Neuronal stem cell (in vitro differentiated cells): ENCODE measurements at regions not wholly inside any gene's neighbourhood (a gene's known extent, or its start where the extent isn't known, plus 50 kb on each side); places are given as distances from the start of the nearest gene placed in this dataset.

Experiments
- DNase-seq: peaks from one replicate; pipeline ENCODE4 v3.0.0-alpha.2; 2013; ENCODE audit warnings: low spot score
- H2AFZ ChIP-seq: one replicate; pipeline ENCODE4 v1.6.1; 2013; ENCODE audit warnings: mild to moderate bottlenecking, low read length, inconsistent platforms
- H2AK5ac ChIP-seq: 2 replicates; pipeline ENCODE4 v1.6.1; 2013; ENCODE audit warnings: low read depth, mild to moderate bottlenecking, inconsistent platforms, low read length, moderate library complexity, mixed read lengths
- H2BK120ac ChIP-seq: 2 replicates; pipeline ENCODE4 v1.6.1; 2013; ENCODE audit warnings: low read depth, mild to moderate bottlenecking, inconsistent platforms, low read length, moderate library complexity, mixed read lengths
- H2BK12ac ChIP-seq: one replicate; pipeline ENCODE4 v1.6.1; 2013; ENCODE audit warnings: low read length, inconsistent platforms
- H2BK15ac ChIP-seq: 2 replicates; pipeline ENCODE4 v1.6.1; 2013; ENCODE audit warnings: mild to moderate bottlenecking, low read length, inconsistent platforms, mixed read lengths
- H2BK5ac ChIP-seq: one replicate; pipeline ENCODE4 v1.6.1; 2013; ENCODE audit warnings: inconsistent platforms, mild to moderate bottlenecking, low read length, moderate library complexity
- H3K14ac ChIP-seq: one replicate; pipeline ENCODE4 v1.6.1; 2013; ENCODE audit warnings: low read length, inconsistent platforms
- H3K18ac ChIP-seq: 2 replicates; pipeline ENCODE4 v1.6.1; 2013; ENCODE audit warnings: low read length, inconsistent platforms
- H3K23ac ChIP-seq: 2 replicates; pipeline ENCODE4 v1.6.1; 2013; ENCODE audit warnings: low read depth, mild to moderate bottlenecking, mixed read lengths, low read length, inconsistent platforms; ENCODE audit not compliant: poor library complexity
- H3K27ac ChIP-seq: replicated peaks from 3 replicates; pipeline ENCODE4 v1.5.1; 2013; ENCODE audit warnings: low read length, inconsistent platforms
- H3K27me3 ChIP-seq, 3 experiments: 2 replicates each; pipeline ENCODE4 v1.6.1; 2013; ENCODE audit warnings: low read length in 3 of 3, mild to moderate bottlenecking in 2 of 3, inconsistent platforms in 1 of 3, low read depth in 1 of 3, mixed read lengths in 1 of 3, moderate library complexity in 1 of 3; ENCODE audit not compliant: control insufficient read depth in 3 of 3, insufficient read depth in 3 of 3
- H3K36me3 ChIP-seq, 2 donors: replicated peaks in 1 of 2; 2 replicates each; pipeline ENCODE4 v1.6.1; 2013; ENCODE audit warnings: low read length in 2 of 2; ENCODE audit not compliant: control insufficient read depth in 2 of 2, insufficient read depth in 2 of 2
- H3K4ac ChIP-seq: 2 replicates; pipeline ENCODE4 v1.6.1; 2013; ENCODE audit warnings: inconsistent platforms, mild to moderate bottlenecking, low read length, moderate library complexity
- H3K4me1 ChIP-seq, 2 donors: 1 replicate in 1 of 2; 2 replicates in 1 of 2; pipeline ENCODE4 v1.6.1; 2013; ENCODE audit warnings: low read length in 2 of 2, low read depth in 1 of 2; ENCODE audit not compliant: control insufficient read depth in 2 of 2, insufficient read depth in 1 of 2
- H3K4me2 ChIP-seq: one replicate; pipeline ENCODE4 v1.6.1; 2013; ENCODE audit warnings: mild to moderate bottlenecking, low read length, inconsistent platforms; ENCODE audit not compliant: insufficient read depth, poor library complexity, severe bottlenecking
- H3K4me3 ChIP-seq, 2 donors: 2 replicates each; pipeline ENCODE4 v1.5.1; 2013; ENCODE audit warnings: low read length in 2 of 2, mild to moderate bottlenecking in 2 of 2, inconsistent platforms in 1 of 2, moderate library complexity in 1 of 2
- H3K79me1 ChIP-seq: one replicate; pipeline ENCODE4 v1.6.1; 2013; ENCODE audit warnings: low read depth, mild to moderate bottlenecking, inconsistent platforms, low read length, moderate library complexity
- H3K9ac ChIP-seq: one replicate; pipeline ENCODE4 v1.6.1; 2013; ENCODE audit warnings: mild to moderate bottlenecking, low read depth, low read length, inconsistent platforms; ENCODE audit not compliant: poor library complexity
- H3K9me3 ChIP-seq, 2 donors: replicated peaks in 1 of 2; 2 replicates each; pipeline versions ENCODE3 to v1.6.1; 2013; ENCODE audit warnings: low read length in 2 of 2, mild to moderate bottlenecking in 2 of 2, inconsistent platforms in 1 of 2, low read depth in 1 of 2, mixed read lengths in 1 of 2, moderate library complexity in 1 of 2; ENCODE audit not compliant: control insufficient read depth in 2 of 2, insufficient read depth in 1 of 2
- H4K8ac ChIP-seq: one replicate; pipeline ENCODE4 v1.6.1; 2013; ENCODE audit warnings: low read depth, mild to moderate bottlenecking, inconsistent platforms, low read length, moderate library complexity
- H4K91ac ChIP-seq: one replicate; pipeline ENCODE4 v1.6.1; 2013; ENCODE audit warnings: low read length, low read depth, mild to moderate bottlenecking, inconsistent platforms; ENCODE audit not compliant: poor library complexity
- WGBS, 2 donors: extraction: QIAGEN DNeasy Blood & Tissue Kit; methylation state at CpG; one replicate each; pipeline ENCODE4 v1.1.7; 2013; ENCODE audit warnings: missing lambda C conversion rate in 2 of 2, mixed read lengths in 1 of 2; ENCODE audit not compliant: insufficient read length in 2 of 2, insufficient replicate concordance in 1 of 2; ENCODE audit errors: extremely low coverage in 2 of 2; 5-methylcytosine and 5-hydroxymethylcytosine counted together

- Histone ChIP-seq H2AK5ac (no peak overlapping the region), H4K91ac (no peak overlapping the region), H3K23ac (no peak overlapping the region), H3K27ac (no peak overlapping the region), H3K18ac (no peak overlapping the region), H2BK12ac (no peak overlapping the region), H3K9me3 (no peaks in the 10 kb centered on the region), H2BK15ac (no peak overlapping the region), H3K4me3 (no peak overlapping the region), H3K4me2 (no peak overlapping the region), H3K4ac (no peak overlapping the region), H2AFZ (no peak overlapping the region), H2BK5ac (no peak overlapping the region), H3K79me1 (no peaks in the 10 kb centered on the region), H3K4me1 (no peaks in the 10 kb centered on the region), H2BK120ac (no peak overlapping the region), H3K27me3 (no peaks in the 10 kb centered on the region), H4K8ac (no peak overlapping the region), H3K36me3 (no peaks in the 10 kb centered on the region), H3K9ac (no peak overlapping the region), H3K14ac (no peak overlapping the region)
- no CpG with 5 or more reads among the region's 2 CpGs for WGBS, 2 donors
- no peak for DNase-seq
Measured at GRCh38 chr6:86273936-86274335, 631.2 kb upstream of the SYNCRIP start.

- no peaks in the 10 kb centered on the region for H3K27me3 ChIP-seq
- DNase-seq: no peak
- H3K4me1 ChIP-seq: no peaks in the 10 kb centered on the region
- no peak overlapping the region for H3K23ac ChIP-seq
- H3K36me3 ChIP-seq: no peaks in the 10 kb centered on the region
- H3K9ac ChIP-seq: no peak overlapping the region
- H3K9me3 ChIP-seq: no peaks in the 10 kb centered on the region
- H3K14ac ChIP-seq: no peak overlapping the region
- no peak overlapping the region for H3K18ac ChIP-seq
- H2BK120ac ChIP-seq: no peak overlapping the region
- H2AK5ac ChIP-seq: no peak overlapping the region
- no peak overlapping the region for H2AFZ ChIP-seq
- H2BK12ac ChIP-seq: no peak overlapping the region
- H2BK15ac ChIP-seq: no peak overlapping the region
- H3K4me3 ChIP-seq: no peak overlapping the region
- H3K27ac ChIP-seq: no peak overlapping the region
- WGBS, 2 donors: no CpG with 5 or more reads among the region's 4 CpGs
- no peak overlapping the region for H2BK5ac ChIP-seq
- H3K4me2 ChIP-seq: no peak overlapping the region
- no peaks in the 10 kb centered on the region for H3K79me1 ChIP-seq
- H4K8ac ChIP-seq: no peak overlapping the region
- H3K4ac ChIP-seq: no peak overlapping the region
- no peak overlapping the region for H4K91ac ChIP-seq
Measured at GRCh38 chr6:86256615-86257187, 614.0 kb upstream of the SYNCRIP start.

GRCh38 chr6:86255973-86256372 is 613.3 kb upstream of the SYNCRIP start:
- Histone ChIP-seq H3K27ac (no peak overlapping the region), H2BK120ac (no peak overlapping the region), H3K79me1 (no peaks in the 10 kb centered on the region), H3K4ac (no peak overlapping the region), H3K23ac (no peak overlapping the region), H3K14ac (no peak overlapping the region), H3K9me3 (no peaks in the 10 kb centered on the region), H2AK5ac (no peak overlapping the region), H3K27me3 (no peaks in the 10 kb centered on the region), H4K91ac (no peak overlapping the region), H3K18ac (no peak overlapping the region), H2BK15ac (no peak overlapping the region), H2BK5ac (no peak overlapping the region), H3K4me3 (no peak overlapping the region), H2BK12ac (no peak overlapping the region), H3K9ac (no peak overlapping the region), H3K36me3 (no peaks in the 10 kb centered on the region), H3K4me2 (no peak overlapping the region), H2AFZ (no peak overlapping the region), H3K4me1 (no peaks in the 10 kb centered on the region), H4K8ac (no peak overlapping the region)
- DNase-seq: no peak
- WGBS, 2 donors: no CpG with 5 or more reads among the region's 1 CpG

GRCh38 chr6:86251106-86251505 is 608.4 kb upstream of the SYNCRIP start:
- no peaks in the 10 kb centered on the region for H3K79me1 ChIP-seq
- H2AFZ ChIP-seq: no peak overlapping the region
- no peak overlapping the region for H4K91ac ChIP-seq
- no peak overlapping the region for H3K4ac ChIP-seq
- no peaks in the 10 kb centered on the region for H3K9me3 ChIP-seq
- H3K4me1 ChIP-seq: no peaks in the 10 kb centered on the region
- WGBS, 2 donors: no CpG with 5 or more reads among the region's 1 CpG
- H3K4me3 ChIP-seq: no peak overlapping the region
- H3K27me3 ChIP-seq: no peaks in the 10 kb centered on the region
- no peak overlapping the region for H2BK15ac ChIP-seq
- H2BK5ac ChIP-seq: no peak overlapping the region
- H3K18ac ChIP-seq: no peak overlapping the region
- H3K4me2 ChIP-seq: no peak overlapping the region
- no peak for DNase-seq
- no peak overlapping the region for H2BK12ac ChIP-seq
- H3K36me3 ChIP-seq: no peaks in the 10 kb centered on the region
- H4K8ac ChIP-seq: no peak overlapping the region
- no peak overlapping the region for H3K27ac ChIP-seq
- no peak overlapping the region for H2BK120ac ChIP-seq
- H3K23ac ChIP-seq: no peak overlapping the region
- H3K9ac ChIP-seq: no peak overlapping the region
- no peak overlapping the region for H2AK5ac ChIP-seq
- H3K14ac ChIP-seq: no peak overlapping the region
